ENCODE measurements at regions not wholly inside any gene's neighbourhood (a gene's known extent, or its start where the extent isn't known, plus 50 kb on each side); places are given as distances from the start of the nearest gene placed in this dataset. TPM values are rescaled to one million over a fixed set of nuclear protein-coding genes. Genes with fewer than 3 reads are reported as not detected.

DNA sequence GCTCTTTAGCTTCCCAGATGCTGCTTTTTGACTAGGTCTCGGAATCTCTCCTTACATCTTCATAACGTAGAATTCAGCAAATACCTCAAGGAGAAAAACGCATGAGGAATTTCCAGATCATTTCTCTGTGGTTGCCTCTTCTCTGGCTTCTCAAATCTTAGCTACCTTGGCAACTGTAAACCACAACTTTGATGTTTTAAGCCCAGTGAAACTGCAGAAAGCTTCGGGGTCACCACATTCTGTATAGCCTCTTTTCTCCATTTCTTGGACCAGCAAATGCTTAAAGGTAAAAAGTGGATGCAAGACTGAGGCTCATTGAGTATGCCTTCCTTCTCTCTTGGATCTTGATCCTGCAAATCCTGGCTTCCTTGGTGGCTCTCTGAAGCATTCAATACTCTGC, 125.5 kb upstream of the FBXL4 start:
- DNase-seq (ENCODE audit: low read depth) = no peak

DNA sequence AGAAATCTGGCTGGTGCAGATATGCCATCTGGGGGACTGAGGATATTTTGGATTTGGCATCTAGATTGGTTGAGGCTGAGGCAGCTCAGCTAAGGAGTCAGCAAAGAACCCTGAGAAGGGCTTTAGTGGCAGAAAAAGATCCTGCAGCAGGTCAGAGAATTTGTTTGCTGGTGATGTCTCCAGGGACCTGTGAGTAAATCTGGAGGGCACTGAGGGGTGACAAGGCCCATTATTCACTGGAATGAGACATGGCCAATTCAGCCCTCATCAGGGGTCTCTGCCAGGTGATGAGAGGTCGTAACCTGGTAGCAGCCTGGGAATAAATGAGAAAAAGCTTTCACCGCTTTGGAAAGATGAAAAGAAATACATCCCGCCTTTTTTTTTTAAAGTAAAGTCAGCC, 118.3 kb upstream of the FBXL4 start:
- DNase-seq (ENCODE audit: low read depth) = no peak

DNA sequence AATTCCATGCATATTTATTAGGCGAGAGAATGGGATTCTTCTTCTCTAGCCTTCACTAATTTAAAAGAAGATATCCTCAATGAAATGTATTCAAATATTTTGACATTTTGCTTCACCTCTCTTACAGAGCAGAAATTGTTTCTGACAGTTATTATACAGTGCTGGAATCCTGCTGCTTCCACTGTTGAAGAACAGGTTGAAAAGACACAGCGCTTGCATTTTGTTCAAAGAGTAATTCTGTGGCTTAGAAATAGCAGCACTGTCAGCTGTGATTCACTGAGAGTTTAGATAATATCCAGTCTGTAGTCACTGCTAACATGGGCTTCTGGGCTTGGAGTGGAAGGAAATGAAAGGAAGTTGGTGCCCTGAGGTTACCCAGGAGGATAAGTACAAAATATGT, 117.1 kb upstream of the FBXL4 start:
- peak; percentile 13 for DNase-seq (ENCODE audit: low read depth)

DNA sequence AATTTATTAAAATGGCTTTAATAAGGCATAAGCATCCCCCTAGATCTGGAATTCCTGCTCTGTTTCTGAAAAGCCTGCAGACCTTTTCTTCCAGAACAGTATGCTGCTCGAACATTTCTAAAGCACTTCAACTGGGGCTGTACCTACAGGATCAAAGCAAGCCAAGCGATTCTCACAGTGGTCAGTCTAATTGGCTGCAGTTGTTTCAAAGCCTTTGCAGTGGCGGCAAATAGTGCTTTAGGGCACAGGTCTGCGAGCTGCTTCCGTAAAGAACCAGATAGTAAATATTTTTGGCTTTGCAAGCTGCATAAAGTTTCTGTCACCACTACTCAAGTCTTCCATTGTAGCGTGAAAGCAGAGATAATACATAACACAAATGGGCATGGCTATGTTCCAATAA, 88.9 kb upstream of the FBXL4 start:
- DNase-seq (ENCODE audit: low read depth) = no peak

DNA sequence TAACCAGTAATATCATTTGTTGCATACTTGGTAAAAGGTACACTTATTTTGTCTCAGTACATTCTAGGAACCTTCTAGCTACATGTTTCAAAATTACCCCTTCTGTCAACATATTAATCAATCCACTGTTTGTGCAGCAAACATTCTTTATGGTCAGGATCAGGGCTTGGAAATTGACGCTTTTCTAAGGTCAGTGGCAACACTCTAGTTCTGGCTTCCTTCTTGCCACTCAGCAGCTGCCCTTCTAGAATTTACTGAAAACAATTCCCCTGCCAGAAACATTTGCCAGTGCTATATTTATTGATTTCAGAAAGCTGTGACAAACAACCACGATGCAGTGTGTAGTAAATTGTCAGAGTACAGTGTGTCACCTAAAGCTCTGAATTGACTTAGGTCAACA, 84.7 kb upstream of the FBXL4 start:
- DNase-seq (ENCODE audit: low read depth) = no peak

DNA sequence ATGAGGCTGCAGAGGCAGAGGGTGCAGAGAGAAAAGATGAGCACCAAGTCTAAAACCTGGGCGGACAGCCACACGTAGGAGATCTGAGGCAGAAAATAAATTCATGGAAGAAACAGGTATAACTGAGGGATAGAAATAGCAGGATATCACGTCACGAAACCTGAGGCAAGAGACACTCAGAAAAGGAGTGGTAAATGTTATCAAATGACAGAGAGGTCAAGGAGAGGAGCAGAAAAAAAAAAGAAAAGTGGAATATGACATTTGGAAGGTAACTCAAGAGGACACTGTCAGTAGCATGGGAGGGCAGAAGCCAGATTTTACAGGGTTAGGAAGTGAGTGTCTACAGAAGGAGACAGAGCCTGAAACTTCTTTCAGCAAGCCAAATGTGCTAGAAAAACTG, 84.2 kb upstream of the FBXL4 start:
- no peak for DNase-seq (ENCODE audit: low read depth)

DNA sequence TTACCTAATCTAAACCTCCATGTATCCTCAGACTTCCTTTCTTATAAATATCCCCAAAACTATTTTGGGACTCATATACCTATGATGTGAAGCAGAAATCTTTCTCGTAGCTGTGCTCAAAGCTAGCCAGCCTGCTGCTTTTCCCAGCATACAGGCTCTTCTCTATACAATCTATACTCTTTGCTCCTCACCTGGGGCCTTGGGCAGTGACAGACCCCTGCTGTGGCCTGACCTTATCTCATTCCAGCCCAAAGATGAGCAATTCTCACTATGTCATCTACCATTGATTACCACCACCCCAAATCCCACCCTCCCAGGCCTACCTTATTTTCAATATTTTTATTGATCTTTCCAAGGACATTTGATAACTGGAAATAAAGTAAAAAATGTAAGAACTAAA, 83.2 kb upstream of the FBXL4 start:
- no peak for DNase-seq (ENCODE audit: low read depth)

DNA sequence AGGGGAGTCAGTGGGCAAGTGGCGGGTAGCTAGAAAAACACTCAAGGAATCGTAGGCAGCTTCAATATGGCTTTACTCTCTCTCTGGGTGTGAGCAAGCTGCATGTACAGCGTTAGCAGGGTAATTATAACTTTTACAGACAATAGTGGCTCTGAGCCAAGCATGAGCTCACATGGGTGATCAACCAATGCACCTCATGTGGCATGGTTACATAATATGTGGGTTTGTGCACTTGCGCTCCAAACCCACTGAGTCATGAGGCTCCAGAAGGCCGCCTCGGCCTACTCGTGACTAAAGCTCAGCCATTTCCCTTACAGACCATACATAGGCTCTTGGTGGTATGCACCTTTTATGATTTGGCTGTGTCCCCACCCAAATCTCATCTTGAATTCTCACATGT, 78.4 kb upstream of the FBXL4 start:
- peak; percentile 85 for DNase-seq (ENCODE audit: low read depth)

DNA sequence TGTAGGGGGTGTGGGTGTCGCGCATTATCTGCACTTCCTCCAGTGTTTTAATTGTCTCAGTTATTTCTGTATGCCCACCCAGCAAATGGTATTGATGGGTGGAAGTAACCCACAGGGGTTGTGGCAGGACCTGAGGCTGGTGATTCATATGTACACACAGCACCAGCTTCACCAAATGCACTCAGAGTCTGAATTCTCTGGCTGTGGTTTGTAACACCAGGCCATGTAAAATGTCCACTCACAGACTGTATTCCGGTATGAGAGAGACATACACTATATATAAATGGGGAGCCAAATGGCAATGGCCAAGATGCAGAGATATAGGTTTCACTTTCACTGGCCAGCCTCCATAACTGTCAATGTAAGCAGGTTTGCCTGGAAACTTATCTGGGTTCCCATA, 76.3 kb upstream of the FBXL4 start:
- DNase-seq (ENCODE audit: low read depth) = peak; percentile 19

DNA sequence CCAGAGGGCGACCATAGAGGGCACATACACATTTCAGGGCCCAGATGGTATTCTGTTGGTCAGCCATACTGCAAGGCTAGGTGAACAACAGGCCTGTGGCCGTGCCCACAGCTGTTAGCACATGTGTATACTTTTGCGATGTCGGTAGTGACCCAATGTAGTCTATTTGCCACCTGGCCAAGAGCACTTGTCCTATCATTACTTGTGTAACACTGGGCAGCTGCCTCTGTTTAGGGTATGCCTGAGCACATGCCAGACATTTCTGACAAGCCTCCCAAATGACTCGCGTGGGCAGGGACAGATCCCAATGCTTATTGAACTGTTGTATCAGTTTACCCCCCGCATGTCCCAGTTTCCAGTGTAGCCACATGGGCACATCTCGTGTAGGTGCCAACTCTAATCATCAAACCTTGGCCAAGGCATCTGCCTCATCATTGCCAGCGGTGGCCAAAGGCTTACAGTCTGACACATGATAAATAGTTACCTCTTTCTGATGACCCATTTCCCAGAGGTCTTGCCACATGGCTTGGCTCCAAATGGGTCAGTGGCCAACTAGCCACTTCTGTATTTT, 74.4 kb upstream of the FBXL4 start:
- no peak for DNase-seq (ENCODE audit: low read depth)

DNA sequence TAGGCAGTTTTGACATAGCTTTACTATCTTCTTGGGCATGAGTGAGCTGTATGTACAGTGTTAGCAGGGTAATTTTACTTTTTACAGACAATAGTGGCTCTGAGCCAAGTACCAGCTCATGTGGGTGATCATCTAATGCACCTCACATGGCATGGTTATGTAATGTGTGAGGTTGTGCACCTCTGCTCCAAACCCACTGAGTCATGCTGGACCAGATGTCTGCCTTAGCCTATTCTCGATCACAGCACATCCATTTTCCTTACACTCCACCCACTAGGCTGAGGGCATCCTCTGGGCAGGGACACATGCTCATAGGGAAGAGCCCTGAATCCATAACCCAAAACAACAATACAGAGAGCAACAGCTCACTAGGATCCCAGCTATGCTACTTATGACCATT, 71.6 kb upstream of the FBXL4 start:
- DNase-seq (ENCODE audit: low read depth) = peak; percentile 93

DNA sequence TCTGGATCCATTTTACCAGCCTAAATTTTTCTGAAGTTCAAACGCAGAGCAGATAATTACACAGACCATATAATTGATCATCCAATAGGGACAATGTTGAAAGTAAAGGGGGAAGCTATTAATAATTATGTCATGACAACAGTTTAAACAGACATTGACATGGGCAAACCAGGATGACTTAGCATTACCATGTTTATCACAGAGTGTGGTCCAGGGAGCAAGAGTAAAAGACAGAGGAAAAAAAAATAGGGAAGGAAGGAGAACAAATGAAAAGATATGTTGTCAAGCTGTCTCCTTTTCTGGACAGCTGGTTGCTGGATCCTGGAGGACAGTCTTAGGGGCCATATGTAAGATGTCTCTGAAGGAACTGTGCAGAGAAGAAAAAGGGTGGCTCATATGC, 69.4 kb upstream of the FBXL4 start:
- no peak for DNase-seq (ENCODE audit: low read depth)

DNA sequence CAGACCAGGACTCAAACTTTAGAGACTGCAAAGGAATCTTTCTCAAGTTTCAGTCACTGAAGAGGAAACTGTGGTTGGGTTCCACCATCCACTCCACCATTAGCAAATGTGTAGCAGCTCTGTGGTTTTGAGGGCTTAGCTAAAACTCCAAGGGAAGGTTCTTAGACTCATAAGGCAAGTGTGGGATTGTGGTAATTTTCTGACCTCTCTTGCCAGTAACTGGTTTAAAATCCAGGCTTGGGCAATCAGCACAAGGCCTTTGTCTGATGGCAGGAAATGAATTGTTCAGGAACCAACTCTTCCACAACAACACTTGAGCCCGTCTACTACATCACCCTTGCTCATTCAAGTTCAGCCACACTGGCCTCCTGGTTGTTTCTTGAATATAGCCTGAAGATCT, 68.6 kb upstream of the FBXL4 start:
- peak; percentile 98 for DNase-seq (ENCODE audit: low read depth)

DNA sequence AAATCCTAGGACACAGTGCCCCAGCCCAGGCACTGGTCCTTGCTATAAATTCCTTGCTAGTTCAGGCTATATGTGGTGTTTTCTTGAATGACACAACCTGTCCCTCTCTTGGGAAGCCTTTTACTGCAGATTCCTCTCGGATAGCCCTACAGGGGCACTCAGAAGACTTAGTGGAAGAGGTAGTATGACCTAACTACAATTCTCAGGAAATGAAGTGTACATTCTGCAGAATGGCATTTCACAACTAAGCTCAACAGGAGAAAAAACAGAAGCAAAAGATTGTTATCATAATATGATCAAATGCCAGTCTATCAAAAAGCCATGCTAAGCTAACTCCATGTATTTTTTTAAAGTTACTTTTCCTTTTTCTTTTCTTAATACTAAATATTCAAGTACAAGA, 66.3 kb upstream of the FBXL4 start:
- DNase-seq (ENCODE audit: low read depth) = peak; percentile 64

DNA sequence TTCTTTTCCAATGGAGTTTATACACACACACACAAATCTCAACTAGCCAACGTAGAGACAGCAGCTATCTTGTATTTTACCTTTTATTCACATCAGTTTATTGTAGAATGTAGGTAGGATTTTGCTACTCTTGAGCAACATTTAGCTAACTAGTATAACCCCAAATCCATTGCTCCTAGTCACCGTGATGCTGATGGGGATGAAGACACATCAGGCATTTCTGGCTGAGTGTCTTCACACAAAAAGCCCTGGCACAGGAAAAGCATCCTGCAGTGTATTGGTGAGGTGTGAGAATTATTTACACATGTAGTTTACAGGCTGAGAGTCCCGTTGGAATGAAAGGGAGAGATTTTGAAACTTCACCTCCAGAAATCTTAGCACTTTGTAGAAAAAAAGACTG, 65.9 kb upstream of the FBXL4 start:
- no peak for DNase-seq (ENCODE audit: low read depth)

DNA sequence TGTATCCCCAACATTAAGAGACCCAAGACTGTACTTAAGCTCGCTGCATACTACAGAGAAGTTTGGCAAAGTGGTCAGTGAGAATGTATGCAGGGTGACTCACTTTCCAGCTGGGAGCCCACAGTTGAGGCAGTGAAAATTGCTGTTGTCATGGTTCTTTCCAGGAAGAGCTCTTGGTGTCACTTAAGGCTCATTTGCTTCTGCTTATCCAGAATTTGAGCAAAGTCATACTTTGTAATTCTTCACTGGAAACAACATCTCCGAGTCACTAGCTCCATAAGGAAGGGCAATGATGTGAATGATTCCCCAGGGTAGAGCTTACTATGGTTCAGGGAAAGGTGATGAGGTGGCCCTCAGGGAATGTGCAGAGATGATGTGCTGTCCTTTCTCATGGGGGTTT, 65.4 kb upstream of the FBXL4 start:
- peak; percentile 97 for DNase-seq (ENCODE audit: low read depth)

DNA sequence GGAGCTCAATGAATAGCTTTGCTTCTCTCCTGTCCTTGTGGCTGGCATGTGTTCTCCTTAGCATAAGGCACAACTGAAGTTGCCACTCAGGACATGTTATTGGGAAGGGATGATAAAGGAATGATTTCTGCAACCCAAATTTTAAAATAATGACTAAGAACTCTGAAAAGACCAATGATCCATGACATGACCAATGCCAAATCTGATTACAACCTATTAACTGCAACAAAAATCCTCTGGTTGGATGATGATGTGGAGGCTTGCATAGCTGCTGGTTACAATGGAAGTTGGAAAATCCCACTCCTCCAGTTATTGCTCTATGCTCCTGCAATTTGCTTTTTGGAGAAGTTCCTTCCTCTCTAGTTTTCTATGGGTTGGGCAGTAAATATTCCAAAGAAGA, 63.4 kb upstream of the FBXL4 start:
- DNase-seq (ENCODE audit: low read depth) = no peak

DNA sequence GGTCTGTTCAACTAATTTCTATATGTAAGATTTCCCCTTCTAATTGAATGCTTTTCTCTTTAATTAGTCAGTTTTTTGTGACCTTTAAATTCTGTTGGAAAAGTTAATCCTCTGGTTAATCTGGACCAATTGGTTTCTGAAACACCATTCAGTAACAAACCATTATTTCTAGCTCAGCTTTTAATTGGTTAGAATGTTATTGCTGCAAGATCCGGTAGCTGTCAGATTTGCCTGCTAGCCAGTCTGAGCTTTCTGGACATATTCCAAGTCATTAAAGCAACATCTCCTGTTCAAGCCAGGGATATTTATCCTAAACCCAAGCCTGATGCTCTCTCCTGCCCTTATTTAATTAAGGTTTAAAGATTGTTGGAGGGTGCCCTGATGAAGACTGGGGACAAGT, 55.1 kb upstream of the FBXL4 start:
- no peak for DNase-seq (ENCODE audit: low read depth)

DNA sequence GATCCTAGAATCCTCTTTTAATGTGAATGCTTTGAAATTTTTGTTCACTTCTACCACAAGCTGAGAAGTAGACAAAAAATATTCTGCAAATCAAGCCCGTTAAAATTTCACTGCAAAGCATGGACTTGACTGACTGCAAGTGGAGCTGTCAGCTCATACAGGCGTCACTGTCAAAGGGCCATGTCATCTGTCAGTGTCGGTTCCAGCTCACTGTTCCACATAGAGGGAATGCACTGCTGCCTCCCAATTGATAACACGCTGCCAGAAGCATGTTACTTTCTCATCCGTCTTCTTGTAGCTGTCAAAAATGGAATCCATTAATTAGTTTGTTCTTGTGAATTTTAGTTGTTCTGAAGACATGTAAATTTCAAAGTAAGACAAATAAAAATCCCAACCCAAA, 50.4 kb upstream of the FBXL4 start:
- no peak for DNase-seq (ENCODE audit: low read depth)

Small RNAs in the stretch of these regions (small RNA-seq; reads per million reads assigned to genes)
- gene MIR548AI = not detected
